GM10248 (cell line): ENCODE measurements at regions not wholly inside any gene's neighbourhood (a gene's known extent, or its start where the extent isn't known, plus 50 kb on each side); places are given as distances from the start of the nearest gene placed in this dataset.

ENCODE experiments used
- CTCF ChIA-PET: fragments of 300-600 bp; sonication (Branson Sonifier 250); formaldehyde crosslinking; extraction: SDS; loops from one replicate; lab custom pipeline; 2021; ENCODE audit warnings: antibody characterized with exemption; lab: Yijun Ruan, JAX
- POLR2A ChIA-PET: fragments of 350-650 bp; sonication (Branson Sonifier 250); formaldehyde crosslinking; extraction: SDS; loops from one replicate; lab custom pipeline; 2020; ENCODE audit warnings: antibody characterized with exemption; lab: Yijun Ruan, JAX
- DNase-seq: peaks from one replicate; pipeline ENCODE4 v3.0.0; 2012; ENCODE audit errors: extremely low spot score
- CTCF ChIP-seq: IDR thresholded peaks from 2 replicates; pipeline ENCODE4 v1.5.1; 2012; ENCODE audit warnings: mild to moderate bottlenecking, low read depth; ENCODE audit errors: extremely low read depth, missing control alignments, control extremely low read depth

GRCh38 chr14:45406942-45407341 lies 153.9 kb upstream of the MIS18BP1 start:
- TF ChIP-seq CTCF, result no peak
- CTCF ChIA-PET, result interaction anchor here (1.6 kb wide), 1 partner anchor 13 kb away, joined by 5 read pairs; no protein-coding TSS in a partner anchor
- no peak for DNase-seq
- POLR2A ChIA-PET, result no interaction called here

- DNase-seq, result no peak
- ChIA-PET CTCF (interaction anchor here (1.3 kb wide), 1 partner anchor 10 kb away, joined by 4 read pairs; no protein-coding TSS in a partner anchor), POLR2A (no interaction called here)
- TF ChIP-seq CTCF, result no peak
These were observed 148.1 kb upstream of the MIS18BP1 start for GRCh38 chr14:45400950-45401640.

- no peak for DNase-seq
- POLR2A ChIA-PET, result no interaction called here
- no peak for TF ChIP-seq CTCF
- CTCF ChIA-PET, result no interaction called here
These were observed 147.5 kb upstream of the MIS18BP1 start for GRCh38 chr14:45400509-45400908.

GRCh38 chr14:45381091-45381490 lies 128.1 kb upstream of the MIS18BP1 start:
- DNase-seq, result no peak
- ChIA-PET CTCF (no interaction called here), POLR2A (no interaction called here)
- TF ChIP-seq CTCF, result no peak

GRCh38 chr14:45377166-45377565 lies 124.2 kb upstream of the MIS18BP1 start:
- ChIA-PET POLR2A (no interaction called here), CTCF (interaction anchor here (1.0 to 2.4 kb wide), 3 partner anchors 10 to 12 kb away, joined by 4 to 8 read pairs (median 5); no protein-coding TSS in a partner anchor)

GRCh38 chr14:45373877-45374276 lies 120.9 kb upstream of the MIS18BP1 start:
- ChIA-PET POLR2A (no interaction called here), CTCF (interaction anchor here (1.3 to 1.8 kb wide), 2 partner anchors 11 to 14 kb away, joined by 4 to 5 read pairs; no protein-coding TSS in a partner anchor)
- no peak for TF ChIP-seq CTCF
- no peak for DNase-seq

More at GRCh38 chr14:45377166-45377565, 124.2 kb upstream of the MIS18BP1 start:
- no peak for DNase-seq
- no peak for TF ChIP-seq CTCF
